H9 (cell line): ENCODE measurements at regions not wholly inside any gene's neighbourhood (a gene's known extent, or its start where the extent isn't known, plus 50 kb on each side); places are given as distances from the start of the nearest gene placed in this dataset.

Source experiments
- DNase-seq: peaks from one replicate; pipeline ENCODE4 v3.0.0-alpha.2; 2017
- H2AFZ ChIP-seq: one replicate; pipeline ENCODE4 v1.6.1; 2013; ENCODE audit warnings: mild to moderate bottlenecking, low read length, control low read depth, moderate library complexity
- H2AK5ac ChIP-seq: 2 replicates; pipeline ENCODE4 v1.6.1; 2013; ENCODE audit warnings: low read length, control low read depth, mixed read lengths; ENCODE audit not compliant: insufficient read length
- H2BK120ac ChIP-seq: one replicate; pipeline ENCODE4 v1.6.1; 2013; ENCODE audit warnings: low read depth, mild to moderate bottlenecking, low read length, control low read depth, inconsistent platforms; ENCODE audit not compliant: poor library complexity, severe bottlenecking
- H2BK12ac ChIP-seq: 2 replicates; pipeline ENCODE4 v1.6.1; 2013; ENCODE audit warnings: low read length, control low read depth, mixed read lengths, low read depth; ENCODE audit not compliant: insufficient read length
- H2BK15ac ChIP-seq: 2 replicates; pipeline ENCODE4 v1.6.1; 2013; ENCODE audit warnings: low read depth, low read length, control low read depth
- H2BK20ac ChIP-seq: one replicate; pipeline ENCODE4 v1.6.1; 2013; ENCODE audit warnings: low read depth, mild to moderate bottlenecking, low read length, control low read depth, inconsistent platforms; ENCODE audit not compliant: poor library complexity, severe bottlenecking
- H2BK5ac ChIP-seq: 2 replicates; pipeline ENCODE4 v1.6.1; 2013; ENCODE audit warnings: low read length, control low read depth, mixed read lengths; ENCODE audit not compliant: insufficient read length
- H3K14ac ChIP-seq: 2 replicates; pipeline ENCODE4 v1.6.1; 2013; ENCODE audit warnings: low read length, control low read depth; ENCODE audit not compliant: insufficient read depth
- H3K18ac ChIP-seq: 2 replicates; pipeline ENCODE4 v1.6.1; 2013; ENCODE audit warnings: low read depth, mild to moderate bottlenecking, mixed read lengths, low read length, control low read depth; ENCODE audit not compliant: insufficient read length
- H3K23ac ChIP-seq: 2 replicates; pipeline ENCODE4 v1.6.1; 2013; ENCODE audit warnings: low read length, control low read depth, mixed read lengths, low read depth; ENCODE audit not compliant: insufficient read length
- H3K23me2 ChIP-seq: 2 replicates; pipeline ENCODE4 v1.6.1; 2013; ENCODE audit warnings: low read depth, mild to moderate bottlenecking, mixed read lengths, low read length, control low read depth; ENCODE audit not compliant: insufficient read length, poor library complexity, severe bottlenecking
- H3K27ac ChIP-seq: 2 replicates; pipeline ENCODE4 v1.5.1; 2013; ENCODE audit warnings: low read length, control low read depth, mixed read lengths, low read depth; ENCODE audit not compliant: insufficient read length
- H3K27me3 ChIP-seq: 2 replicates; pipeline ENCODE4 v1.6.1; 2013; ENCODE audit warnings: low read length, control low read depth, inconsistent platforms; ENCODE audit not compliant: insufficient read depth
- H3K4ac ChIP-seq: 2 replicates; pipeline ENCODE4 v1.6.1; 2013; ENCODE audit warnings: low read depth, mild to moderate bottlenecking, control low read depth, inconsistent platforms, low read length, moderate library complexity
- H3K4me1 ChIP-seq: 2 replicates; pipeline ENCODE4 v1.6.1; 2013; ENCODE audit warnings: low read length, control low read depth, inconsistent platforms; ENCODE audit not compliant: insufficient read depth
- H3K4me2 ChIP-seq: 2 replicates; pipeline ENCODE4 v1.6.1; 2013; ENCODE audit warnings: low read length, control low read depth, mixed read lengths; ENCODE audit not compliant: insufficient read length, insufficient read depth
- H3K56ac ChIP-seq: 2 replicates; pipeline ENCODE4 v1.6.1; 2013; ENCODE audit warnings: low read depth, mild to moderate bottlenecking, mixed read lengths, low read length, control low read depth; ENCODE audit not compliant: insufficient read length
- H3K79me1 ChIP-seq: 2 replicates; pipeline ENCODE4 v1.6.1; 2013; ENCODE audit warnings: low read depth, mild to moderate bottlenecking, moderate library complexity, low read length, control low read depth, inconsistent platforms; ENCODE audit not compliant: insufficient read depth, poor library complexity, severe bottlenecking
- H3K79me2 ChIP-seq: 2 replicates; pipeline ENCODE4 v1.6.1; 2013; ENCODE audit warnings: low read length, control low read depth, inconsistent platforms; ENCODE audit not compliant: insufficient read depth
- H3K9ac ChIP-seq: 2 replicates; pipeline ENCODE4 v1.6.1; 2013; ENCODE audit warnings: low read length, control low read depth, mixed read lengths; ENCODE audit not compliant: insufficient read length; ENCODE audit errors: extremely low read depth
- H3K9me3 ChIP-seq: one replicate; pipeline ENCODE4 v1.6.1; 2013; ENCODE audit warnings: low read depth, low read length, inconsistent platforms; ENCODE audit not compliant: control insufficient read depth
- H3T11ph ChIP-seq: one replicate; pipeline ENCODE4 v1.6.1; 2013; ENCODE audit warnings: mild to moderate bottlenecking, low read length, control low read depth, inconsistent platforms
- H4K20me1 ChIP-seq: one replicate; pipeline ENCODE4 v1.6.1; 2013; ENCODE audit not compliant: control insufficient read depth, insufficient read length, insufficient read depth
- H4K5ac ChIP-seq: 2 replicates; pipeline ENCODE4 v1.6.1; 2013; ENCODE audit warnings: low read depth, mild to moderate bottlenecking, mixed read lengths, low read length, control low read depth; ENCODE audit not compliant: insufficient read length
- H4K8ac ChIP-seq: replicated peaks from 2 replicates; pipeline ENCODE4 v1.6.1; 2013; ENCODE audit warnings: low read length, control low read depth, mixed read lengths, low read depth; ENCODE audit not compliant: insufficient read length
- H4K91ac ChIP-seq: 2 replicates; pipeline ENCODE4 v1.6.1; 2013; ENCODE audit warnings: low read depth, mild to moderate bottlenecking, moderate library complexity, mixed read lengths, low read length, control low read depth; ENCODE audit not compliant: insufficient read length
- H3K27ac Mint-ChIP-seq, 3 experiments: 2 replicates in 2 of 3; 3 replicates in 1 of 3; pipeline ENCODE4 v1.8.0; 2020 to 2021; ENCODE audit warnings: mixed read lengths in 3 of 3, mild to moderate bottlenecking in 1 of 3, moderate library complexity in 1 of 3
- H3K27me3 Mint-ChIP-seq: 2 replicates; pipeline ENCODE4 v1.8.0; 2021; ENCODE audit warnings: low read depth, mild to moderate bottlenecking, moderate library complexity, mixed read lengths
- H3K36me3 Mint-ChIP-seq, 3 experiments: 2 replicates in 2 of 3; 3 replicates in 1 of 3; pipeline ENCODE4 v1.8.0; 2020 to 2021; ENCODE audit warnings: low read depth in 3 of 3, mixed read lengths in 3 of 3; ENCODE audit not compliant: insufficient read depth in 1 of 3
- H3K4me1 Mint-ChIP-seq, 2 experiments: 2 replicates each; pipeline ENCODE4 v1.8.0; 2020; ENCODE audit warnings: mixed read lengths in 2 of 2
- H3K4me3 Mint-ChIP-seq, 2 experiments: 2 replicates in 1 of 2; 3 replicates in 1 of 2; pipeline ENCODE4 v1.8.0; 2020 to 2021; ENCODE audit warnings: mild to moderate bottlenecking in 2 of 2, mixed read lengths in 2 of 2, moderate library complexity in 1 of 2
- H3K9me3 Mint-ChIP-seq, 2 experiments: 2 replicates in 1 of 2; 3 replicates in 1 of 2; pipeline ENCODE4 v1.8.0; 2020; ENCODE audit warnings: mild to moderate bottlenecking in 2 of 2, mixed read lengths in 2 of 2, moderate library complexity in 1 of 2
- WGBS: extraction: QIAGEN DNeasy Blood & Tissue Kit; methylation state at CpG from one replicate; pipeline ENCODE4 v1.1.7; 2013; ENCODE audit warnings: missing lambda C conversion rate, low lambda C conversion rate, mixed read lengths; ENCODE audit not compliant: insufficient read length; ENCODE audit errors: extremely low coverage; 5-methylcytosine and 5-hydroxymethylcytosine counted together
- TF ChIP-seq, protein P1 (sequence below): fragments of 200-600 bp; sonication (generic); conservative IDR thresholded peaks from 3 replicates; pipeline ENCODE4 v1.8.0; 2021; ENCODE audit warnings: antibody characterized with exemption, mild to moderate bottlenecking

DNA sequence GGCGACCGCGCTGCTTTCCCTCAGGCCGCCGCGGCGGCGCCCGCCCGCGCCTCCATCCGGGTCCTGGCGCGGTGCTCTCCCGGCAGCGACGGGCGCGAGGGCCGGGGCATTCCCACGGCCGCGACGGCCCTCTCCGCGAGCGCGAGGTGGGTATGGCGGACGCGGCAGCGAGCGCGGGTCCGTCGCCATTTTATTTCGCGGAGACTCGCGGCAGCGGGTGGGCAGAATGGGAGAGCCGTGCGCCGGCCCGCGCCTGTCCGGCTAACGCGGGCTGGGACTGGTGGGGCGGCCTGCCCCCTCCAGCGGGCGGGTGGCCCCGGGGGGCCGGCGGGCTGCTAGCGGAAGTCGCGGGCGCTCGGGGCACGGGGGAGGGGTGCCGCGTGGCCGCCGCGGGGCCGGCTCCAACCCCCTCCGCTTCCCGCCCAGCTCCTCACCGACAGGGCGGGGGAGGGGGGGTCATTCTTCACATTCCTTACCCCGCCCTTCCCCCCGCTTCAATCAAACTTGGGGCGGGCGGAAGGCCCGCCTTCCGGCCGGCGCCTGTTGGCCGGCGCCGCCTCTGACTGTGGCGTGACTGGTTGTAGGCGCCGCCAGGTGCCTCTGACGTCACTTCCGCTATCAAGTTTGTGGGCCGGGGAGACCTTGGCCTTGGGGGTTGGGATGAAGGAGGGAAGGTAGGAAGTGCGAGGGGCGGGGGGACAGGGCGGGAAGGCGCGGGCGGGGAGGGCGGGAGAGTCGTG lies 82.1 kb downstream of the PTPDC1 start:
- Histone ChIP-seq H3K4ac (no peak overlapping the region; the same call in 1 of the 2 replicates), H4K20me1 (no peaks in the 10 kb centered on the region), H3K79me1 (no peaks in the 10 kb centered on the region), H3K23me2 (no peaks in the 10 kb centered on the region), H2BK15ac (no peak overlapping the region), H4K5ac (no peak overlapping the region), H3K27me3 (no peaks in the 10 kb centered on the region), H3T11ph (no peak overlapping the region), H3K18ac (peak overlapping the region; percentile 99), H2AK5ac (no peak overlapping the region), H2BK12ac (no peak overlapping the region), H2BK120ac (no peak overlapping the region), H4K8ac (no peak overlapping the region), H3K4me2 (peak overlapping the region; percentile 91), H3K9me3 (no peaks in the 10 kb centered on the region), H3K4me1 (no peaks in the 10 kb centered on the region), H4K91ac (no peak overlapping the region), H3K56ac (no peak overlapping the region), H3K14ac (peak overlapping the region; percentile 99), H3K23ac (no peak overlapping the region), H3K9ac (peak overlapping the region; percentile 98), H2BK20ac (no peak overlapping the region), H2BK5ac (peak overlapping the region; percentile 86), H3K27ac (peak overlapping the region; percentile 91), H2AFZ (no peak overlapping the region), H3K79me2 (peaks cover 36% of the 10 kb centered on the region; the same call in 1 of the 2 replicates)
- Mint-ChIP-seq H3K9me3 (no peaks in the 10 kb centered on the region), H3K4me1 (peaks cover 27 to 37% of the 10 kb centered on the region in 2 experiments), H3K36me3 (peaks cover 7 to 11% (median 9%) of the 10 kb centered on the region in 3 experiments; a peak in 5 of 7 replicates), H3K4me3 (peak overlapping the region; percentile 94), H3K27me3 (no peaks in the 10 kb centered on the region), H3K27ac (peak overlapping the region; percentile 98 to 99 (median 98); a peak in 5 of 7 replicates)
- DNase-seq, result peak; percentile 99
- no CpG with 5 or more reads among the region's 96 CpGs for WGBS
- TF ChIP-seq, protein P1, sequence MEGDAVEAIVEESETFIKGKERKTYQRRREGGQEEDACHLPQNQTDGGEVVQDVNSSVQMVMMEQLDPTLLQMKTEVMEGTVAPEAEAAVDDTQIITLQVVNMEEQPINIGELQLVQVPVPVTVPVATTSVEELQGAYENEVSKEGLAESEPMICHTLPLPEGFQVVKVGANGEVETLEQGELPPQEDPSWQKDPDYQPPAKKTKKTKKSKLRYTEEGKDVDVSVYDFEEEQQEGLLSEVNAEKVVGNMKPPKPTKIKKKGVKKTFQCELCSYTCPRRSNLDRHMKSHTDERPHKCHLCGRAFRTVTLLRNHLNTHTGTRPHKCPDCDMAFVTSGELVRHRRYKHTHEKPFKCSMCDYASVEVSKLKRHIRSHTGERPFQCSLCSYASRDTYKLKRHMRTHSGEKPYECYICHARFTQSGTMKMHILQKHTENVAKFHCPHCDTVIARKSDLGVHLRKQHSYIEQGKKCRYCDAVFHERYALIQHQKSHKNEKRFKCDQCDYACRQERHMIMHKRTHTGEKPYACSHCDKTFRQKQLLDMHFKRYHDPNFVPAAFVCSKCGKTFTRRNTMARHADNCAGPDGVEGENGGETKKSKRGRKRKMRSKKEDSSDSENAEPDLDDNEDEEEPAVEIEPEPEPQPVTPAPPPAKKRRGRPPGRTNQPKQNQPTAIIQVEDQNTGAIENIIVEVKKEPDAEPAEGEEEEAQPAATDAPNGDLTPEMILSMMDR, result peak; percentile 18; the same call in 1 of the 3 replicates
